Esophagus muscularis mucosa (tissue), 4 donors: ENCODE measurements at regions not wholly inside any gene's neighbourhood (a gene's known extent, or its start where the extent isn't known, plus 50 kb on each side); places are given as distances from the start of the nearest gene placed in this dataset.

Experiments used
- DNase-seq: peaks from one replicate; pipeline ENCODE4 v3.0.0-alpha.2; 2017; ENCODE audit errors: extremely low spot score
- H3K27ac ChIP-seq, 4 donors: fragments of 200-600 bp; sonication (generic); replicated peaks in 1 of 4; 1 replicate in 3 of 4; 2 replicates in 1 of 4; pipeline ENCODE4 v1.5.1; 2016 to 2019; ENCODE audit warnings: mild to moderate bottlenecking in 1 of 4
- H3K27me3 ChIP-seq, 4 donors: fragments of 200-600 bp; sonication (generic); one replicate each; pipeline versions ENCODE4 v1.5.1 to v1.6.0; 2016 to 2019
- H3K36me3 ChIP-seq, 4 donors: fragments of 200-600 bp; sonication (generic); one replicate each; pipeline ENCODE4 v1.5.1; 2016 to 2019
- H3K4me1 ChIP-seq, 4 donors: fragments of 200-600 bp; sonication (generic); one replicate each; pipeline ENCODE4 v1.5.1; 2016 to 2019
- H3K4me3 ChIP-seq, 4 donors: fragments of 200-600 bp; sonication (generic); 1 replicate in 2 of 4; 2 replicates in 2 of 4; pipeline ENCODE4 v1.5.1; 2016 to 2019; ENCODE audit warnings: mild to moderate bottlenecking in 4 of 4, moderate library complexity in 1 of 4
- H3K9me3 ChIP-seq, 4 donors: fragments of 200-600 bp; sonication (generic); 1 replicate in 3 of 4; 2 replicates in 1 of 4; pipeline ENCODE4 v1.5.1; 2016 to 2019
- CTCF ChIP-seq, 3 experiments: fragments of 200-600 bp in 2 of 3; fragments of 450-650 bp in 1 of 3; sonication (generic) in 2 of 3; IDR thresholded peaks; one replicate each; pipeline ENCODE4 v1.5.1; 2017 to 2019; ENCODE audit warnings: antibody characterized with exemption in 3 of 3, mild to moderate bottlenecking in 2 of 3, moderate library complexity in 1 of 3
- EP300 ChIP-seq: sonication (generic); formaldehyde crosslinking; IDR thresholded peaks from one replicate; pipeline ENCODE4 v1.6.1; 2017; ENCODE audit warnings: antibody characterized with exemption
- POLR2A ChIP-seq: fragments of 450-650 bp; IDR thresholded peaks from one replicate; pipeline ENCODE4 v1.6.1; 2017; ENCODE audit warnings: antibody characterized with exemption, moderate library complexity, mild to moderate bottlenecking, low read depth
- POLR2AphosphoS5 ChIP-seq, 2 donors: sonication (generic); formaldehyde crosslinking; IDR thresholded peaks; one replicate each; pipeline ENCODE4 v1.6.1; 2017; ENCODE audit warnings: antibody characterized with exemption in 2 of 2
- WGBS: methylation state at CpG from one replicate; pipeline ENCODE4 v1.1.5; 2018; 5-methylcytosine and 5-hydroxymethylcytosine counted together
- intact Hi-C: fragments of 100-400 bp; cut with DNase I; formaldehyde crosslinking; loops from one replicate; pipeline ENCODE4 v1.15.1; 2023

DNA sequence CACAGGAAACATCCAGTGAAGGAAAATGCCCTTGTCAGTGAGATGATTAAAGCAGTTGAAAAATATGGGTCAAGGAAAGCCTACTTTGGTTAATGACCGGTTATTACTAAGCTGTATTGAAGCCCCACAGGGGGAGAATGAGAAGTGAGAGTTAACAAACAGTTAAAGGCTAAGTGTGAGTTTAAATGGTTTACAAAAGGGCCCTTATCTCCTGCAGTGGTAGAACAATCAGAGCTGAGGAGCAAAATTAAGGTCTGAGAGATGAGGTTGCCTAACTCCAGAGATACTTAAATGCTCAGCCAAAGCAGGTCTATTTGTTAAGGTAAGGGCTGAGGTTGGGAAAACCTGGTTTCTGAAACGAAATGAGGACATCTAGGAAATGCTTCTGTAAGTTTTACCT, 75.1 kb upstream of the FER start:
- H3K9me3 ChIP-seq, result no peaks in the 10 kb centered on the region
- no peaks in the 10 kb centered on the region for H3K4me1 ChIP-seq
- WGBS, result 57% methylated on average over 2 of the region's 2 CpGs
- H3K27ac ChIP-seq, result no peak overlapping the region
- H3K27me3 ChIP-seq, result no peaks in the 10 kb centered on the region
- no peaks in the 10 kb centered on the region for H3K36me3 ChIP-seq
- intact Hi-C loops, result no loop called here
- no peak for TF ChIP-seq POLR2AphosphoS5 (IDR thresholded peaks at IDR 0.05)
- TF ChIP-seq EP300, result no peak
- no peak for TF ChIP-seq POLR2A
- no peak for TF ChIP-seq CTCF (IDR thresholded peaks at IDR 0.05)
- DNase-seq, result no peak
- H3K4me3 ChIP-seq, result no peak overlapping the region

DNA sequence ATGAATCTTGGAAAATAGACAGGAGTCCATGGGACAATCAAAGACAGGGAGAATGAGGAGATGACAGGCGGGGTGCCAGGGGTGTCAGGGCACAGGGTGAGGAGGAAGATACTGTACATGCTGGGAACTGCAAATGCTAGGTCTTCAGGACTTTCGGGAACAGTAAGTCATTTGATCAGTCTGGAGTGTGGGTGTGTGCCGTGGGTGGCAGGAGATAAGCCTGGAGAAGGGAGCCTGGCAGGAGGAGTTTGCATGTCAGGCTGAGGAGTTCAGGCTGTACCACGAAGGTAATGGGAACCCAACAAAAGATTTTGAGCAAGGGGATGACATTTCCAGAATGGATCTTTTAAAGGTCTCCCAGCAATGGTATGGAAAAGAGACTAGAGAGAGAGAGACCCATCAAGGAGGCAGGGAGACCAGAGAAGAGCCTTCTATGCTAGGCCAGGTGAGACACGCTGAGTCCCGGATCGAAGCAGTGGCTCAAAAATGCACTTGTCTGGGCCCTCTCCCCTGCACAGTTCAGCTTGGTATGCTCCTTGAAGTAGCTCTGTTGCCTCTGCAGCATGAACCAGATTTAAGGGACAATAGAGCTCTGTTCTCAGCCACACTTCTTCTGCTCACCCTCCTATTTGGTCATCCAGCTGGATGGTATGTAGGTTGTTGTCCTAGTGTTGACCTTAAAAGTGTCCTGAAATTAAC, 77.0 kb upstream of the FER start:
- no peak overlapping the region for H3K4me3 ChIP-seq
- no peaks in the 10 kb centered on the region for H3K4me1 ChIP-seq
- DNase-seq, result no peak
- H3K27me3 ChIP-seq, result no peaks in the 10 kb centered on the region
- no peaks in the 10 kb centered on the region for H3K9me3 ChIP-seq
- intact Hi-C loops, result no loop called here
- H3K27ac ChIP-seq, result no peak overlapping the region
- TF ChIP-seq EP300 (no peak), CTCF (IDR thresholded peaks at IDR 0.05) (no peak), POLR2A (no peak), POLR2AphosphoS5 (IDR thresholded peaks at IDR 0.05) (no peak)
- WGBS, result 67% methylated on average over 7 of the region's 7 CpGs
- H3K36me3 ChIP-seq, result no peaks in the 10 kb centered on the region

DNA sequence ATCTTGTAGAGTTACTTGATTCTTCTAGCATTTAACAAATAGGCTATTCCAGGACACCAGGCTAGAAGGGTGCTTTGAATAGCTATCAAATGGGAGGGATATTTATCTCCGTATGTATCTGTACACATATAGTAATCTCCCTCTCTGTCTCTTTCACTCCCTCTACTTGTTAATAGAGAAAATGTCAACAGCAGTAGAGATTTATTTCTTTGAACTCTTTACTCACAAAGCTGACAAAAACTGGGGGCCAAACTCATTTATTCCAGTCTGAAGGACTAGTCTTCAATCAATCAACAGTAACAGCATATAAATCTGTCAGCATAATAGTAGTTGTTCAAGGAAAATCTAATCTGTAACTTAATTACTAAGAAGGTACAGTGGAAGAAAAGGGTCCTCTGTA, 78.2 kb upstream of the FER start:
- Histone ChIP-seq H3K27ac (no peak overlapping the region), H3K27me3 (no peaks in the 10 kb centered on the region), H3K36me3 (no peaks in the 10 kb centered on the region), H3K4me1 (no peaks in the 10 kb centered on the region), H3K4me3 (no peak overlapping the region), H3K9me3 (no peaks in the 10 kb centered on the region)
- intact Hi-C loops, result no loop called here
- DNase-seq, result no peak
- 78% methylated on average over 1 of the region's 1 CpG for WGBS
- no peak for TF ChIP-seq POLR2AphosphoS5 (IDR thresholded peaks at IDR 0.05)

DNA sequence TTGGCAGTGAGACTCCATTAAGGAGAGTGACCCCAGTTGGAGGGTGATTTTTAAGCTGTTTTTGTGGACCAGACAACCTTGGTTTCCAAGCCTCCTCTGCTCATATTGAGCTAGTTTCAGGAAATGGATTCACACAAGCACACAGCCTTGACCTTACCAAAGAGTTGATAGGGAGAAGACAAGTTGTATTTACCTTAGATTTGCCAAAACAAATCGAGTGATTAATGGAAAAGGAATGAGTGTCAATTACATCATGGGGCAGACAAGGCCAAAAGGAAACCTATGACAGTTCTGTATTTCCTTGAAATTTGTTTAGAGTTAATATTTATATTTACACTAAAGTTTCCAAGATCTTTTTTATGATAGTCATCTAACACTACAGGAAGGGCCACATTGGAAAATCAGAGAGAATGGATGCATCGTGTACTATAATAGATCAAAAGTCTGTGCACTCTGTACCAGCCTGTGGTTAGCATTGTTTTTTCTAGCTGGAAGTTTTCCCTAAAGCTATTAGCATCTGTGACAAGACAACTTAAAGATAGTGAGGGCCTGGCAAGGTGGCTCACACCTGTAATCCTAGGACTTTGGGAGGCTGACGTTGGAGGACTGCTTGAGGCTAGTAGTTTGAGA, 86.0 kb upstream of the FER start:
- Histone ChIP-seq H3K36me3 (no peaks in the 10 kb centered on the region), H3K27me3 (no peaks in the 10 kb centered on the region), H3K9me3 (no peaks in the 10 kb centered on the region), H3K27ac (no peak overlapping the region), H3K4me1 (no peaks in the 10 kb centered on the region), H3K4me3 (no peak overlapping the region)
- intact Hi-C loops, result no loop called here
- TF ChIP-seq POLR2A, result no peak
- TF ChIP-seq POLR2AphosphoS5 (IDR thresholded peaks at IDR 0.05), result no peak
- TF ChIP-seq CTCF (IDR thresholded peaks at IDR 0.05), result no peak
- no peak for DNase-seq
- WGBS, result 85% methylated on average over 2 of the region's 3 CpGs

DNA sequence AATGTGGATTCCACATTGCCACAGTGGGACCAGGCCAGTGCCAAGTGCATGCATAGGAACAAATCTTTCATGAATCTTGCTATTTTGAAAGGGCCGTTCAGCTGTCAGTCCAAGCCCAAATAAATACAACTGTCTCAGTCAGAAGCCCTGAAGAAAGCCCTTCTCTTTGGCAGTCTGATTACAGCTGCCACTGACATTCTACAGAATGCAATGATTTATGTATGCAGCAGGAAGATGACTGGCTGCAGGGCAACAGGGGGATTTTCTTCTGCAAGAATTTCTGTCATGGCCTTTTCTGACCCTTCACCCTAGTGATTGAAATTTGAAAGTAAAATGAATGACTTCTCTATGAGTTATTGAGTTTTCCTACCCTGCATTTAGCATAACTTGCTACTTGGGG, 86.7 kb upstream of the FER start:
- 43% methylated on average over 1 of the region's 1 CpG for WGBS
- Histone ChIP-seq H3K27me3 (no peaks in the 10 kb centered on the region), H3K4me3 (no peak overlapping the region), H3K27ac (no peak overlapping the region), H3K9me3 (no peaks in the 10 kb centered on the region), H3K4me1 (no peaks in the 10 kb centered on the region), H3K36me3 (no peaks in the 10 kb centered on the region)
- intact Hi-C loops, result no loop called here
- DNase-seq, result no peak
- TF ChIP-seq EP300 (no peak), POLR2AphosphoS5 (IDR thresholded peaks at IDR 0.05) (no peak), POLR2A (no peak), CTCF (IDR thresholded peaks at IDR 0.05) (no peak)
